Head of caudate nucleus (tissue), 42 donors: ENCODE measurements at regions not wholly inside any gene's neighbourhood (a gene's known extent, or its start where the extent isn't known, plus 50 kb on each side); places are given as distances from the start of the nearest gene placed in this dataset.
A peak's percentile ranks its signal among the peaks of the same experiment; 100 is the strongest.
"Not testable (repeated sequence)": the region's sequence is repeated elsewhere in the genome, so short reads cannot be mapped to it uniquely, and the experiment has no call there.

Source experiments
- DNase-seq, 42 donors: peaks; one replicate each; pipeline versions ENCODE4 v3.0.0 to v3.0.0-alpha.2; 2020 to 2021; ENCODE audit warnings: mixed read lengths in 7 of 42
- intact Hi-C: fragments of 100-400 bp; cut with DNase I; formaldehyde crosslinking; loops from one replicate; pipeline ENCODE4 v1.15.0; 2022

- DNase-seq: peak in 5 of 42 donors; percentile 36 to 58 (median 46)
- intact Hi-C loops: loop anchor here (10.0 kb wide), 1 partner anchor 226 kb away; no protein-coding TSS in a partner anchor
These were observed 114.4 kb upstream of the LIFR start for GRCh38 chr5:38670878-38671277.

- no peak for DNase-seq
- intact Hi-C loops: loop anchor here (10.0 kb wide), 1 partner anchor 227 kb away; no protein-coding TSS in a partner anchor
These were observed 115.8 kb upstream of the LIFR start for GRCh38 chr5:38672059-38672788.

GRCh38 chr5:38673671-38674071 is 117.2 kb upstream of the LIFR start:
- intact Hi-C loops: loop anchor here (10.0 kb wide), 1 partner anchor 229 kb away; no protein-coding TSS in a partner anchor
- no peak for DNase-seq

GRCh38 chr5:38675443-38675842 is 119.0 kb upstream of the LIFR start:
- intact Hi-C loops: loop anchor here (10.0 kb wide), 1 partner anchor 231 kb away; no protein-coding TSS in a partner anchor
- no peak for DNase-seq

GRCh38 chr5:38677636-38678035 is 121.2 kb upstream of the LIFR start:
- peak in 19 of 42 donors; percentile 14 to 71 (median 35) for DNase-seq

GRCh38 chr5:38678076-38678475 is 121.6 kb upstream of the LIFR start:
- DNase-seq: no peak
- intact Hi-C loops: loop anchor here (10.0 kb wide), 1 partner anchor 233 kb away; no protein-coding TSS in a partner anchor

More at GRCh38 chr5:38677636-38678035, 121.2 kb upstream of the LIFR start:
- intact Hi-C loops: loop anchor here (10.0 kb wide), 1 partner anchor 233 kb away; no protein-coding TSS in a partner anchor

GRCh38 chr5:38678697-38679096 is 122.3 kb upstream of the LIFR start:
- intact Hi-C loops: loop anchor here (10.0 kb wide), 1 partner anchor 234 kb away; no protein-coding TSS in a partner anchor
- peak in 4 of 42 donors; percentile 14 to 47 (median 22) for DNase-seq

- intact Hi-C loops: no loop called here
- DNase-seq: peak in 28 of 42 donors; percentile 2 to 80 (median 39)
These were observed 123.8 kb upstream of the LIFR start for GRCh38 chr5:38680094-38680825.

- no peak for DNase-seq
- intact Hi-C loops: no loop called here
These were observed 124.7 kb upstream of the LIFR start for GRCh38 chr5:38681029-38681706.

- intact Hi-C loops: no loop called here
- no peak for DNase-seq
These were observed 125.5 kb upstream of the LIFR start for GRCh38 chr5:38681966-38682365.

GRCh38 chr5:38686658-38687057 is 130.2 kb upstream of the LIFR start:
- intact Hi-C loops: no loop called here
- no peak for DNase-seq

- intact Hi-C loops: no loop called here
- no peak for DNase-seq
These were observed 135.9 kb upstream of the LIFR start for GRCh38 chr5:38692346-38692745.

- intact Hi-C loops: no loop called here
These were observed 136.5 kb upstream of the LIFR start for GRCh38 chr5:38692781-38693527.

GRCh38 chr5:38695021-38695958 is 138.8 kb upstream of the LIFR start:
- intact Hi-C loops: no loop called here
- no peak for DNase-seq

More at GRCh38 chr5:38692781-38693527, 136.5 kb upstream of the LIFR start:
- DNase-seq: no peak

- no peak for DNase-seq
These were observed 140.6 kb upstream of the LIFR start for GRCh38 chr5:38697013-38697412.

GRCh38 chr5:38705529-38705928 is 140.3 kb upstream of the OSMR start:
- DNase-seq, intact Hi-C loops: not testable (repeated sequence)

More at GRCh38 chr5:38697013-38697412, 140.6 kb upstream of the LIFR start:
- intact Hi-C loops: no loop called here

- intact Hi-C loops: no loop called here
- DNase-seq: no peak
These were observed 139.4 kb upstream of the OSMR start for GRCh38 chr5:38706376-38706775.
